C4-2B (cell line): ENCODE measurements at regions not wholly inside any gene's neighbourhood (a gene's known extent, or its start where the extent isn't known, plus 50 kb on each side); places are given as distances from the start of the nearest gene placed in this dataset.

Experiments used
- H3K27ac ChIP-seq: fragments of 450-650 bp; 2 replicates; pipeline ENCODE4 v1.5.1; 2017
- CTCF ChIP-seq: fragments of 450-650 bp; conservative IDR thresholded peaks from 2 replicates; pipeline ENCODE4 v1.5.1; 2017; ENCODE audit warnings: mild to moderate bottlenecking
- ZFX ChIP-seq: fragments of 450-650 bp; IDR thresholded peaks from 2 replicates; pipeline ENCODE4 v1.6.1; 2017

DNA sequence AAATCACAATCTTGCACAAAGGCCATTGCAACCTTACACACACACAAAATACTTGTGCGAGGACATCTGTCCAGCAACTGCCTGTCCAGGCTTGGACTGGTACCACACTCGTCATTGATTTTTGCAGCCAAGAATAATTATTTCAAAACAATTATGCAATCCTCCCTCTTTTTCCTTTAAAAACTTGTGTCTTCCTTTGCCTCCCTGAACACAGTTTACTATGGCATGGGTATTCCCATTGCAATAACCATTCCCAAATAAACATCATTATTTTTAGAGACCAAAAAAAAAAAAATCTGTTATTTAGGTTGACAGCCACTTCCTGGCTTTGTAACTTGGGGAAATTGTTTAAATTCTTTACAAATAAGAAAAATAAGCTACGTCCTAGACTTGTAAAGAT, 54.0 kb downstream of the C11orf91 start:
- TF ChIP-seq CTCF: no peak
- TF ChIP-seq ZFX: no peak
- no peak overlapping the region for H3K27ac ChIP-seq

- TF ChIP-seq ZFX (no peak), CTCF (no peak)
- no peak overlapping the region for H3K27ac ChIP-seq
Observed at GRCh38 chr11:33646168-33646567, 54.5 kb downstream of the C11orf91 start.

DNA sequence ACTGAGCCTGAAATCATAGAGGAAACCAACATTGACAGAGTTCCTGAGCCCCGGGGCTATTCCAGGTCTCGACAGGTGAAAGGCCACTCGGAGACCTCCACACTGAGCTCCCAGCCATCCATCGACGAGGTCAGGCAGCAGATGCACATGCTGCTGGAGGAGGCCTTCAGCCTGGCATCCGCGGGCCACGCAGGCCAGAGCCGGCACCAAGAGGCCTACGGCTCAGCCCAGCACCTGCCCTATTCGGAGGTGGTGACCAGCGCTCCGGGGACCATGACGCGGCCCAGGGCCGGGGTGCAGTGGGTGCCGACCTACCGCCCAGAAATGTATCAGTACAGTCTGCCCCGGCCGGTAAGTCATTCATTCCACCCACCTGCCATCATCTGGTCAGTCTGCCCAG, 54.9 kb downstream of the C11orf91 start:
- H3K27ac ChIP-seq: no peak overlapping the region
- no peak for TF ChIP-seq CTCF
- TF ChIP-seq ZFX: no peak

DNA sequence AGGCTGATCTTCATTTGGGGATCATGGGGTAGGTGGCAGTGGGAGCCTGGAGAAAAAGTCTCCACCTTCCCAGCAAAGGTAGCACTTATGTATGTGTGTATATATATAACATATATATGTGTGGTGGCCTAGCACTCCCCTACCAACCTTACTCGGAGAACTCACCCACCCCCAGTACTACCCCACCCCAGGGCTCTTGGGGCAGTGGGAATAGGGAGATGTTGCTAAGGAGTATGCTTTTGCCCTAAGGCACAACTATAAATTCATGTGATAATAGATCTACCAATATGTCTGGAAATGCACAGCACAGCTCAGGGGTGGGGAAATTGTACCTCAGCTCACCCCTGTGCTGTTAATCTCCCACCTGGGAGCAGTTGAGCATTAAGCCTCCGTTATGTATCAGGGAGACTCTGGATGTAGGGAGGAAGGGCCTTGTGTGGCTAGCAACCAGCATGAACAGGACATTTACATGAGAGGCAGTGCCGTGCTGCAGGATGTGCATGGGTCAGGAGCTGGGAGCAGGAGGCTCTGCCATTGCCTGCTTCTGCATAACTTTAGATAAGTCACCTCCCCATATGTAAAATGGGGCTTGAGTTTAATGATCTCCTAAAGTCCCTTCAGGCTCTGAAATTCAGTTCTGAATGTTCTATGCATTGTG, 57.3 kb downstream of the C11orf91 start:
- TF ChIP-seq CTCF: no peak
- TF ChIP-seq ZFX: no peak
- no peak overlapping the region for H3K27ac ChIP-seq

DNA sequence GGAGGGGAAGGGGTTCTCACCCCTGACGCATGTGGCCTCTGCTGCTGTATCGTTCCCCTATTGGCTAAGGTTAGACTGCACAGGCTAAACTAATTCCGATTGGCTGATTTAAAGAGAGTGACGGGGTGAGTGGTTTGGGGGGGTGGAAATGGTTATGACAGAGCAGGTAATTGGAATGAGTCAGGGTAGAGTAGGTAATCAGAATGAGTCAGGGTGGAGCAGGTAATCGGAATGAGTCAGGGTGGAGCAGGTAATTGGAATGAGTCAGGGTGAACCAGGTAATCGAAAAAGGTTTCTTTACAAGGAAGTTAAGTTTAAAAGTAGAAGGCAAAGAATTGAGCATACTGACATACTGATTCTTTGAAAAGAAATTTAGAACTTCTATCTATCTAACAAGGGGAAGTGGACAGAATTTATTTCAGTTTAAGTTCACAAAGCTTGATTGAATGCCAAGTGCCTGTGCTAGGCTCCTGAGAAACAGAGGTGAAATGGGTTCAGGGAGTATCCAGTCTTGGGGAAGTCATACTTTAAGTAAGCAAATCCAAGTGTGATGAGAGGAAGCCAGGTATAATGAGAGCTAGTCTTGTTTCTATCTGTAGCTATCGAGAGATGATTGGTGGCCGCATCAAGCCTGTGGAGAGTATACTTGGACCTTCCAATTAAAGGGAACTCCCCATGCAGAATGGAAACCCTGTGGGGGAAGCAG, 58.0 kb downstream of the C11orf91 start:
- TF ChIP-seq CTCF: no peak
- TF ChIP-seq ZFX: no peak
- no peak overlapping the region for H3K27ac ChIP-seq

- no peak overlapping the region for H3K27ac ChIP-seq
- TF ChIP-seq ZFX (no peak), CTCF (no peak)
Observed at GRCh38 chr11:33640730-33641371, 59.8 kb downstream of the C11orf91 start.

GRCh38 chr11:33638608-33639007, 62.0 kb downstream of the C11orf91 start:
- TF ChIP-seq CTCF: no peak
- no peak for TF ChIP-seq ZFX
- H3K27ac ChIP-seq: no peak overlapping the region
